ENCODE measurements at regions not wholly inside any gene's neighbourhood (a gene's known extent, or its start where the extent isn't known, plus 50 kb on each side); places are given as distances from the start of the nearest gene placed in this dataset.

DNA sequence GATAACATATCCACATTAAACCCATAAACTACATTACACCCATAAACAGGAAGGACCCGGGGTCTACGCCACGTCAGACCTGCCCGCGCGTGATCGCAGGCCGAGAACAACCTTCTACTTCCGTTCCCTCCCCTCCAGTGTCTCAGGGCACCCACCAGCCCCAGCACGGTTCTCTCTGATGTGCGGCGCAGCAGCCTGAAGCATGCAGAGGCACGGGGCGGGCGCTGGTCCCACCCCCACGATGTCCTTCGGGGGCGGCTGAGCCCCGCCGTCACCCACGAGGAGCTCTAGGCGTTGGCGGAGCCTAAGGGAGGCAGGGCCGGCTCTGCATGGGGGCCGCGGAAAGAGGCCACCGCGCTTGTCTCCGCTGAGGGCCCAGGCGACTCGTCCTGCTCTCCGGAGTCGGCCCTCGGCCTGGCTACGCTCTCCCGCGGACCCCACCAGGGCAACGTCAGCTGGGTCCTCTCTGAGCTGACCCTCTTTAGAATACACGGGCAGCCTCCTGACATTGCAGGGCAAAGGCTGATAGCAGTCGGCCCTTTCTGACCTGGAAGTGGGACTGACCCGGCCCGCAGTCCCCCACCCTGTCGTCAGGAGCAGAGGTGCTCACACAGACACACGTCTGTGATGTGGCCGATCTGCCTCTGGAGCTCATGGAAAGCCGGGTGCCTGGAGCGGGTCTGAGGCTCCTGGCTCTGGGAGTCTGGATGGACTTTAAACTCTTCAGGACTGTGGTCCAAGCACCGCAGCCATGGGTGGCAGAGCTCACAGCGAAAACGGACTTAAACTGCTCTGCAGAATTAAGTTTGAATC is 65.6 kb upstream of the ADGRA1 start:
- no TSS peak for BruUV-seq (replicated peaks)
- ChIA-PET POLR2A (ENCODE audit: low non-redundant PET) (no interaction called here), CTCF (no interaction called here)
- Histone ChIP-seq H3K4me1 (ENCODE audit: insufficient read depth, low read length, poor library complexity, severe bottlenecking) (peaks cover 5% of the 10 kb centered on the region), H3K27ac (ENCODE audit: low read depth, low read length, poor library complexity, severe bottlenecking) (no peak overlapping the region), H3K4me3 (ENCODE audit: low read depth, low read length, poor library complexity, severe bottlenecking) (no peak overlapping the region), H3K36me3 (ENCODE audit: insufficient read depth, low read length, poor library complexity, severe bottlenecking) (no peaks in the 10 kb centered on the region), H3K27me3 (replicated peaks; ENCODE audit: insufficient read depth, low read depth, low read length, poor library complexity) (peaks cover 33% of the 10 kb centered on the region), H3K9me3 (ENCODE audit: low read depth, low read length, poor library complexity, severe bottlenecking) (no peaks in the 10 kb centered on the region)
- no peak for DNase-seq (ENCODE audit: low spot score)
- TF ChIP-seq, protein P1, sequence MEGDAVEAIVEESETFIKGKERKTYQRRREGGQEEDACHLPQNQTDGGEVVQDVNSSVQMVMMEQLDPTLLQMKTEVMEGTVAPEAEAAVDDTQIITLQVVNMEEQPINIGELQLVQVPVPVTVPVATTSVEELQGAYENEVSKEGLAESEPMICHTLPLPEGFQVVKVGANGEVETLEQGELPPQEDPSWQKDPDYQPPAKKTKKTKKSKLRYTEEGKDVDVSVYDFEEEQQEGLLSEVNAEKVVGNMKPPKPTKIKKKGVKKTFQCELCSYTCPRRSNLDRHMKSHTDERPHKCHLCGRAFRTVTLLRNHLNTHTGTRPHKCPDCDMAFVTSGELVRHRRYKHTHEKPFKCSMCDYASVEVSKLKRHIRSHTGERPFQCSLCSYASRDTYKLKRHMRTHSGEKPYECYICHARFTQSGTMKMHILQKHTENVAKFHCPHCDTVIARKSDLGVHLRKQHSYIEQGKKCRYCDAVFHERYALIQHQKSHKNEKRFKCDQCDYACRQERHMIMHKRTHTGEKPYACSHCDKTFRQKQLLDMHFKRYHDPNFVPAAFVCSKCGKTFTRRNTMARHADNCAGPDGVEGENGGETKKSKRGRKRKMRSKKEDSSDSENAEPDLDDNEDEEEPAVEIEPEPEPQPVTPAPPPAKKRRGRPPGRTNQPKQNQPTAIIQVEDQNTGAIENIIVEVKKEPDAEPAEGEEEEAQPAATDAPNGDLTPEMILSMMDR (conservative IDR thresholded peaks at IDR 0.05; ENCODE audit: low read depth, low read length), result no peak
- no peak for TF ChIP-seq EZH2 (IDR thresholded peaks at IDR 0.05; ENCODE audit: borderline replicate concordance, low read depth, low read length, poor library complexity, severe bottlenecking)
- intact Hi-C loops (cut with micrococcal nuclease; ENCODE audit: unreplicated experiment), result no loop called here

DNA sequence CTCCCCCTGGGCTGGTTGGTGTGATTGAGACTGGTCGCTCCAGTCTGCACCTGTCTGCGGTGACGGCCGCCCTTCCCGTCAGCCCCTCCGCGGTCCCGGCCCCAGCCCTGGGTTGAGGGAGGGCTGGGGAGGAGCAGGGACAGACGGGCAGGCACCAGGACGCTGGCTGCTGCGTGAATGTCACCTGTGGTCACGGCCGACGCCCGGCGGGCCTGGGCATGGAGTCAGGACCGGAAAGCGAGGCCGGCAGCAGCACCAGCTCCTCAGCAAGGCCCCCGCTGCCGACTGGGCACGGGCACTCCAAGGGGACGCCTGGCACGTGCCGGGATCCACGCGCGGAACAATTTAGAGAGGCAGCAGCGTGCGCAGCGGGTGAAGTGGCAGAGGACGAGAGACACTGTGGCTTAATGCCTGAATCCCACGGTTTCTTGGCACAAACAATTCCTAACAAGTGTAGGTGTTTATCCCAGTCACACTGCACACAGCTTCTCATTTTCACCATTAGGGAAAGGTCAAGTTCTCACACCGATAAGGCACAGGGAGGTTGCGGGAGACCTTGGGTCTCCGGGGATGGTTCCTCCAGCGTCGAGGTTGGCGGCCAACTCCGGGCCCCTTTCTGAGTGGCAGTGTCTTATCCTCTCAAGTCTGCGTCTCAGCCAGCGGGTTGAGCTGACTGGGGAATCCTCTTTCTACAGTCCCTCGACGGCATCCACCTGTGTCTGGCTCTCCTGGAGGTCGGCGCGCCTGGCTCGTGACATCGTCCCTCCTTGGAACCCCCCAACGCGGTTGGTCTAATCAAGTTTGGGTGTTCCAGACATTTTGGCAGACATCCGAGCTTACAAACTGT is 66.4 kb upstream of the ADGRA1 start:
- no peaks in the 10 kb centered on the region for H3K9me3 ChIP-seq (ENCODE audit: low read depth, low read length, poor library complexity, severe bottlenecking)
- intact Hi-C loops (cut with micrococcal nuclease; ENCODE audit: unreplicated experiment), result no loop called here
- H3K4me3 ChIP-seq (ENCODE audit: low read depth, low read length, poor library complexity, severe bottlenecking), result no peak overlapping the region
- no peaks in the 10 kb centered on the region for H3K36me3 ChIP-seq (ENCODE audit: insufficient read depth, low read length, poor library complexity, severe bottlenecking)
- BruUV-seq (replicated peaks), result no TSS peak
- no peak overlapping the region for H3K27ac ChIP-seq (ENCODE audit: low read depth, low read length, poor library complexity, severe bottlenecking)
- peaks cover 24% of the 10 kb centered on the region for H3K27me3 ChIP-seq (replicated peaks; ENCODE audit: insufficient read depth, low read depth, low read length, poor library complexity)
- peaks cover 5% of the 10 kb centered on the region for H3K4me1 ChIP-seq (ENCODE audit: insufficient read depth, low read length, poor library complexity, severe bottlenecking)
- ChIA-PET POLR2A (ENCODE audit: low non-redundant PET) (no interaction called here), CTCF (no interaction called here)
- TF ChIP-seq EZH2 (IDR thresholded peaks at IDR 0.05; ENCODE audit: borderline replicate concordance, low read depth, low read length, poor library complexity, severe bottlenecking), result no peak
- TF ChIP-seq, protein P1 (conservative IDR thresholded peaks at IDR 0.05; ENCODE audit: low read depth, low read length), result no peak
- no peak for DNase-seq (ENCODE audit: low spot score)

DNA sequence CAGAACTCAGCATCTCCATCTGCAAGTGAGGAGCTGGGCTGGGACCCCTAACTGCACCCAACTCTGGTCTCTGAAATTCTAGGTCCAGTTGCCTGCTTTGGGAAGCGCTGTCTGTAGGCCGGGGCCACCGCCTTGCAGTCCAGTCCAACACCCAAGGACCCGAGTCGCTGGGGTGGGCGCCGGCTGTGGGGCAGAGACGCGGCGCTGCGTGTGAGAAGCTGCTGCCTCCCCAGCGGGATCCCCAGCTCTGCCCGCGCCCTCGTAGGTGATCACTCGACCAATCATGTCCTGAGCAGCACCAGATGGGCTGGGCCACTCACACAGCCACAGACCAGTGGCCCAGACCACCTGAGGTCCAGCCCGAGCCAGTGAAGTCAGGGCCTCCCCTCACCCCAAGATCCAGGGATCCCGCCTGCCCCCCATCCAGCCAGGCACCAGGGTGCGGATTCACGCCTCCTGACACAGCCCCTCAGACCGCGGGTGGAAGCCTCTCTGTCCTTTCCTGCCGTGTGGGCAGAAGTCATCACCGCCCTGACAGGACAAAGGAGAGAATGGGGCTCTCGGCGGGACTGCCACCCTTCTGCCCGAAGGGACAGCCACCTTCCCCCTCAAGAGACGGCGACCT is 67.4 kb upstream of the ADGRA1 start:
- CTCF ChIA-PET, result no interaction called here

More for the DNA sequence above, 67.4 kb upstream of the ADGRA1 start:
- Histone ChIP-seq H3K27me3 (replicated peaks; ENCODE audit: insufficient read depth, low read depth, low read length, poor library complexity) (peaks cover 14% of the 10 kb centered on the region), H3K4me1 (ENCODE audit: insufficient read depth, low read length, poor library complexity, severe bottlenecking) (peaks cover 5% of the 10 kb centered on the region), H3K4me3 (ENCODE audit: low read depth, low read length, poor library complexity, severe bottlenecking) (no peak overlapping the region), H3K9me3 (ENCODE audit: low read depth, low read length, poor library complexity, severe bottlenecking) (no peaks in the 10 kb centered on the region), H3K27ac (ENCODE audit: low read depth, low read length, poor library complexity, severe bottlenecking) (no peak overlapping the region), H3K36me3 (ENCODE audit: insufficient read depth, low read length, poor library complexity, severe bottlenecking) (no peaks in the 10 kb centered on the region)
- POLR2A ChIA-PET (ENCODE audit: low non-redundant PET), result no interaction called here
- no peak for DNase-seq (ENCODE audit: low spot score)
- intact Hi-C loops (cut with micrococcal nuclease; ENCODE audit: unreplicated experiment), result no loop called here
- no peak for TF ChIP-seq EZH2 (IDR thresholded peaks at IDR 0.05; ENCODE audit: borderline replicate concordance, low read depth, low read length, poor library complexity, severe bottlenecking)
- TF ChIP-seq, protein P1 (conservative IDR thresholded peaks at IDR 0.05; ENCODE audit: low read depth, low read length), result no peak
- BruUV-seq (replicated peaks), result no TSS peak
